ENCODE measurements at regions not wholly inside any gene's neighbourhood (a gene's known extent, or its start where the extent isn't known, plus 50 kb on each side); places are given as distances from the start of the nearest gene placed in this dataset.

DNA sequence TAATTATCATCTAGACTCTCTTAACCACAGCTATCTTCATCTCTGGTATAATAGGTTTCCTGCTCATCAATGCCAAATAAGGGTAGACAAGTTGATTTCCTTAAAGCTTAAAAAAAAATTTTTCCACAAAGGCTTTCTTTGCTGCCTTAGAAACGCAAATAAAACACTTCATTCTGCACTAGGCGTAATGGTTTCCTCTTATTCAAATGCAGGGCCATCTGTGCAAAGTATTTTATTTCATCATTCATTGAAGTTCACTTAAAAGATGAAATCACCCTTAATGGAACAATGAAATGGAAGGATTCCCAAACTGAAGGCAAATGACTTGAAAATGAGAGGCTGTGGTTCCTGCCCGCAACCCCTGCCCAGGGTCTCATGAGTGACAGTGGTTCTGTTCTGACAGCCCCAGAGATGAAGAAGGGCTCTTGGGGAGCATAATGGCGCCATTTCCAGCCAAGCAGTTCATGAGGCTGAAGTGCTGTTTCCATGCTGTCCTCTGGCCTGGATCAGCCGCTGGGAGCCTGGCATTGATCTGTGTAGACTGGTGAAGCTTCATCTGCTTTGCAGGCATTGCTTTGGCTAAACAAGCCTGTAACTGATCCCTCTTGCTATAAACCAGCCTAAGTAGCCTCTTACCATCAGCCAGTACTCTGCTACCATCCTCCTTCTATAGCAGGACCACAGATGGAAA lies 276.9 kb upstream of the WWC1 start:
- DNase-seq (ENCODE audit: low read depth, low spot score), result no peak
- H3K4me1 ChIP-seq (ENCODE audit: control insufficient read depth, extremely low read depth, insufficient read depth, low read length), result no peaks in the 10 kb centered on the region
- no peak for TF ChIP-seq EZH2 (IDR thresholded peaks at IDR 0.05; ENCODE audit: low read length)
- no peak overlapping the region for H2AFZ ChIP-seq (ENCODE audit: control insufficient read depth, low read length)
- no peaks in the 10 kb centered on the region for H3K9me3 ChIP-seq (ENCODE audit: control insufficient read depth, low read depth, low read length)
- no peak for FAIRE-seq
- H3K27me3 ChIP-seq (ENCODE audit: control insufficient read depth, extremely low read depth, insufficient read depth, low read length), result no peaks in the 10 kb centered on the region
- no peak overlapping the region for H3K4me3 ChIP-seq (ENCODE audit: control insufficient read depth in 2 of 3, extremely low read depth in 1 of 3, insufficient read depth in 2 of 3, low read depth in 1 of 3, low read length in 3 of 3)
- H3K9me1 ChIP-seq (ENCODE audit: control insufficient read depth, extremely low read depth, insufficient read depth, low read length), result no peaks in the 10 kb centered on the region
- H3K79me2 ChIP-seq (ENCODE audit: control insufficient read depth, insufficient read depth, low read length), result peaks cover 21% of the 10 kb centered on the region
- H3K4me2 ChIP-seq (ENCODE audit: control insufficient read depth, extremely low read depth, insufficient read depth, low read depth, low read length), result no peak overlapping the region
- H3K27ac ChIP-seq (ENCODE audit: control insufficient read depth, insufficient read depth, low read length), result no peak overlapping the region
- peaks cover 3% of the 10 kb centered on the region for H4K20me1 ChIP-seq (ENCODE audit: control insufficient read depth, extremely low read depth, insufficient read depth, low read length)
- peaks cover 7 to 14% of the 10 kb centered on the region in 2 experiments for H3K36me3 ChIP-seq (ENCODE audit: control insufficient read depth in 2 of 2, extremely low read depth in 1 of 2, insufficient read depth in 2 of 2, low read length in 2 of 2)
- H3K9ac ChIP-seq (ENCODE audit: control insufficient read depth, extremely low read depth, insufficient read depth, low read length), result no peak overlapping the region
- dilution Hi-C loops (cut with MboI; ENCODE audit: extremely low pct_ligation_motif_present, low sequenced_read_pairs), result no loop called here

GRCh38 chr5:168015506-168015905 lies 275.9 kb upstream of the WWC1 start:
- Histone ChIP-seq H3K4me1 (ENCODE audit: control insufficient read depth, extremely low read depth, insufficient read depth, low read length) (peaks cover 6% of the 10 kb centered on the region), H3K27ac (ENCODE audit: control insufficient read depth, insufficient read depth, low read length) (no peak overlapping the region), H3K79me2 (ENCODE audit: control insufficient read depth, insufficient read depth, low read length) (peaks cover 26% of the 10 kb centered on the region), H3K4me2 (ENCODE audit: control insufficient read depth, extremely low read depth, insufficient read depth, low read depth, low read length) (no peak overlapping the region), H4K20me1 (ENCODE audit: control insufficient read depth, extremely low read depth, insufficient read depth, low read length) (peaks cover 3% of the 10 kb centered on the region), H3K9me3 (ENCODE audit: control insufficient read depth, low read depth, low read length) (no peaks in the 10 kb centered on the region), H2AFZ (ENCODE audit: control insufficient read depth, low read length) (no peak overlapping the region), H3K9ac (ENCODE audit: control insufficient read depth, extremely low read depth, insufficient read depth, low read length) (no peak overlapping the region), H3K36me3 (ENCODE audit: control insufficient read depth in 2 of 2, extremely low read depth in 1 of 2, insufficient read depth in 2 of 2, low read length in 2 of 2) (peaks cover 7 to 12% of the 10 kb centered on the region in 2 experiments), H3K9me1 (ENCODE audit: control insufficient read depth, extremely low read depth, insufficient read depth, low read length) (no peaks in the 10 kb centered on the region), H3K4me3 (ENCODE audit: control insufficient read depth in 2 of 3, extremely low read depth in 1 of 3, insufficient read depth in 2 of 3, low read depth in 1 of 3, low read length in 3 of 3) (no peak overlapping the region), H3K27me3 (ENCODE audit: control insufficient read depth, extremely low read depth, insufficient read depth, low read length) (no peaks in the 10 kb centered on the region)
- dilution Hi-C loops (cut with MboI; ENCODE audit: extremely low pct_ligation_motif_present, low sequenced_read_pairs), result no loop called here
- no peak for FAIRE-seq
- TF ChIP-seq EZH2 (IDR thresholded peaks at IDR 0.05; ENCODE audit: low read length) (no peak), CTCF (optimal IDR thresholded peaks at IDR 0.05 in 1 of 3, IDR thresholded peaks at IDR 0.05 in 1 of 3, conservative IDR thresholded peaks at IDR 0.05 in 1 of 3; ENCODE audit: extremely low read depth in 1 of 3, insufficient read depth in 2 of 3, low read length in 3 of 3) (no peak)
- DNase-seq (ENCODE audit: low read depth, low spot score), result no peak

DNA sequence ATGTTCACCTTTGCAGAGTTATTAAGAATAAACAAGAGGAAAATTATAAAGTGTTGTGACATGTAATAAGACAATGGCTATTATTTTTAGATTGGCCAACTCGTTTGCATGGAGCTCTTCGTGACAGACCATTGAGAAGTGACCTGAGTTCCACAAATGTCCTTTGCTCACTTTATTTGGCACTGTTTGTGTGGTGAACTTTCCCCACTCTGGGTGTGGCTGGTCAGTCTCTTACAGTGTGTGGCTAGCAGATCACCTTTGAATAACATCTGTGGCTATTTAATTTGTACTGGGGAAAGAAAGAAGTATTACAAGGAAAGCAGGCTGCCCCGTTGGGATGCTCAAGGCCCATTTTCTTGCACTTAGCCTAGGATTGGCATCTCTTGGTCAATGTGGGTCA lies 274.1 kb upstream of the WWC1 start:
- Histone ChIP-seq H3K4me1 (ENCODE audit: control insufficient read depth, extremely low read depth, insufficient read depth, low read length) (peaks cover 8% of the 10 kb centered on the region), H3K4me3 (ENCODE audit: control insufficient read depth in 2 of 3, extremely low read depth in 1 of 3, insufficient read depth in 2 of 3, low read depth in 1 of 3, low read length in 3 of 3) (no peak overlapping the region), H2AFZ (ENCODE audit: control insufficient read depth, low read length) (no peak overlapping the region), H3K36me3 (ENCODE audit: control insufficient read depth in 2 of 2, extremely low read depth in 1 of 2, insufficient read depth in 2 of 2, low read length in 2 of 2) (peaks cover 9 to 13% of the 10 kb centered on the region in 2 experiments), H3K27me3 (ENCODE audit: control insufficient read depth, extremely low read depth, insufficient read depth, low read length) (no peaks in the 10 kb centered on the region), H3K9me1 (ENCODE audit: control insufficient read depth, extremely low read depth, insufficient read depth, low read length) (no peaks in the 10 kb centered on the region), H3K27ac (ENCODE audit: control insufficient read depth, insufficient read depth, low read length) (no peak overlapping the region), H4K20me1 (ENCODE audit: control insufficient read depth, extremely low read depth, insufficient read depth, low read length) (no peaks in the 10 kb centered on the region), H3K9me3 (ENCODE audit: control insufficient read depth, low read depth, low read length) (no peaks in the 10 kb centered on the region), H3K79me2 (ENCODE audit: control insufficient read depth, insufficient read depth, low read length) (peaks cover 23% of the 10 kb centered on the region), H3K4me2 (ENCODE audit: control insufficient read depth, extremely low read depth, insufficient read depth, low read depth, low read length) (no peak overlapping the region), H3K9ac (ENCODE audit: control insufficient read depth, extremely low read depth, insufficient read depth, low read length) (no peak overlapping the region)
- FAIRE-seq (no peak), DNase-seq (ENCODE audit: low read depth, low spot score) (no peak)
- TF ChIP-seq EZH2 (IDR thresholded peaks at IDR 0.05; ENCODE audit: low read length) (no peak), CTCF (optimal IDR thresholded peaks at IDR 0.05 in 1 of 3, IDR thresholded peaks at IDR 0.05 in 1 of 3, conservative IDR thresholded peaks at IDR 0.05 in 1 of 3; ENCODE audit: extremely low read depth in 1 of 3, insufficient read depth in 2 of 3, low read length in 3 of 3) (no peak)
- dilution Hi-C loops (cut with MboI; ENCODE audit: extremely low pct_ligation_motif_present, low sequenced_read_pairs), result no loop called here

All from keratinocyte (primary cell).